ENCODE measurements at regions not wholly inside any gene's neighbourhood (a gene's known extent, or its start where the extent isn't known, plus 50 kb on each side); places are given as distances from the start of the nearest gene placed in this dataset.
A peak's percentile ranks its signal among the peaks of the same experiment; 100 is the strongest.

DNA sequence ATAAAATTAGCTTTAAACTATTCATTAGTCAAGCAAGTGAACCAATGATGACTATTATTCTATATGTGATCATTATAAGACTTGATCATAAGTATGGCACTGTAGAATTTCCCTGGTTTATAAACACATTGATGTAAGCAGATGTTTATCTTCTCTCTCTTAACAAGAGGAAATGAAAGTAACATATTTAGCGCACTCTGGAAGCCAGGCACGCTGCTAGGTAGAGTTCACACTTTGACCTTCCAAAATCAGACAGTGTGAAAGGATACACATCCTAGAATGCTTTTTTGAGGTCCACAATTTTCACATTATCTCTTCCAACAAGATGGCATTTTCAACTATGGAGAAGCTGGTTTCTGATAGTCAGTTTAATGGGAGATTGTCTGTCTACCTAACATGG, 529.4 kb upstream of the IGFBP3 start:
- no peaks in the 10 kb centered on the region for H3K9me1 ChIP-seq (ENCODE audit: insufficient read depth, low read length)
- H3K23ac ChIP-seq (ENCODE audit: low read depth, low read length) = no peak overlapping the region
- no peak overlapping the region for H2AK9ac ChIP-seq (replicated peaks; ENCODE audit: low read depth, low read length, poor library complexity)
- H3K4me3 ChIP-seq (ENCODE audit: insufficient read depth, low read depth, low read length) = no peak overlapping the region
- no peak overlapping the region for H2BK5ac ChIP-seq (ENCODE audit: low read depth, low read length, poor library complexity, severe bottlenecking)
- H3K36me3 ChIP-seq (ENCODE audit: control insufficient read depth, insufficient read depth, low read length) = no peaks in the 10 kb centered on the region
- ATAC-seq (ENCODE audit: low read depth) (no peak), DNase-seq (no peak)
- H3K4me1 ChIP-seq (ENCODE audit: control insufficient read depth, insufficient read depth, low read length) = peaks cover 2% of the 10 kb centered on the region; the same call in 1 of the 2 replicates
- peak overlapping the region; percentile 65; the same call in 1 of the 3 replicates for H2BK15ac ChIP-seq (ENCODE audit: low read depth, low read length)
- H2BK20ac ChIP-seq (ENCODE audit: low read depth, low read length) = peak overlapping the region; percentile 39; the same call in 1 of the 2 replicates
- no peak overlapping the region for H3K14ac ChIP-seq (replicated peaks; ENCODE audit: low read depth, low read length)
- intact Hi-C loops (cut with micrococcal nuclease) (loop anchor here (10.0 kb wide), 1 partner anchor 526 kb away; the partner anchor contains the start of gene IGFBP3), dilution Hi-C loops (cut with HindIII; ENCODE audit: low sequenced_read_pairs, unreplicated experiment) (no loop called here), in situ Hi-C loops (cut with MboI; ENCODE audit: low sequenced_read_pairs) (no loop called here)
- no TSS peak for BruUV-seq (replicated peaks)
- H3K4ac ChIP-seq (ENCODE audit: low read depth, low read length) = no peak overlapping the region
- no peak overlapping the region for H3K27ac ChIP-seq (ENCODE audit: insufficient read depth, low read length)
- no peak for TF ChIP-seq CEBPB (IDR thresholded peaks at IDR 0.05; ENCODE audit: low read depth, low read length)
- TF ChIP-seq, protein P1, sequence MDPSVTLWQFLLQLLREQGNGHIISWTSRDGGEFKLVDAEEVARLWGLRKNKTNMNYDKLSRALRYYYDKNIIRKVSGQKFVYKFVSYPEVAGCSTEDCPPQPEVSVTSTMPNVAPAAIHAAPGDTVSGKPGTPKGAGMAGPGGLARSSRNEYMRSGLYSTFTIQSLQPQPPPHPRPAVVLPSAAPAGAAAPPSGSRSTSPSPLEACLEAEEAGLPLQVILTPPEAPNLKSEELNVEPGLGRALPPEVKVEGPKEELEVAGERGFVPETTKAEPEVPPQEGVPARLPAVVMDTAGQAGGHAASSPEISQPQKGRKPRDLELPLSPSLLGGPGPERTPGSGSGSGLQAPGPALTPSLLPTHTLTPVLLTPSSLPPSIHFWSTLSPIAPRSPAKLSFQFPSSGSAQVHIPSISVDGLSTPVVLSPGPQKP (IDR thresholded peaks at IDR 0.05; ENCODE audit: borderline replicate concordance, low read depth, low read length) = no peak
- TF ChIP-seq RCOR1 (IDR thresholded peaks at IDR 0.05; ENCODE audit: insufficient replicate concordance, low read length) = no peak
- TF ChIP-seq POLR2A (IDR thresholded peaks at IDR 0.05; ENCODE audit: low read depth, low read length) = no peak
- TF ChIP-seq MXI1 (IDR thresholded peaks at IDR 0.05; ENCODE audit: borderline replicate concordance, low read depth, low read length) = no peak
- no peak for TF ChIP-seq CHD1 (IDR thresholded peaks at IDR 0.05; ENCODE audit: low read depth, low read length)
- TF ChIP-seq, protein P2, sequence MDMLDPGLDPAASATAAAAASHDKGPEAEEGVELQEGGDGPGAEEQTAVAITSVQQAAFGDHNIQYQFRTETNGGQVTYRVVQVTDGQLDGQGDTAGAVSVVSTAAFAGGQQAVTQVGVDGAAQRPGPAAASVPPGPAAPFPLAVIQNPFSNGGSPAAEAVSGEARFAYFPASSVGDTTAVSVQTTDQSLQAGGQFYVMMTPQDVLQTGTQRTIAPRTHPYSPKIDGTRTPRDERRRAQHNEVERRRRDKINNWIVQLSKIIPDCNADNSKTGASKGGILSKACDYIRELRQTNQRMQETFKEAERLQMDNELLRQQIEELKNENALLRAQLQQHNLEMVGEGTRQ (IDR thresholded peaks at IDR 0.05; ENCODE audit: low read depth, low read length) = no peak
- no peak for TF ChIP-seq MAZ (IDR thresholded peaks at IDR 0.05; ENCODE audit: borderline replicate concordance, low read depth, low read length)
- TF ChIP-seq FOS (IDR thresholded peaks at IDR 0.05; ENCODE audit: low read depth, low read length) = no peak
- no peak for TF ChIP-seq RAD21 (IDR thresholded peaks at IDR 0.05; ENCODE audit: low read length)
- no peak for TF ChIP-seq RFX5 (IDR thresholded peaks at IDR 0.05; ENCODE audit: low read depth, low read length)
- TF ChIP-seq, protein P3, sequence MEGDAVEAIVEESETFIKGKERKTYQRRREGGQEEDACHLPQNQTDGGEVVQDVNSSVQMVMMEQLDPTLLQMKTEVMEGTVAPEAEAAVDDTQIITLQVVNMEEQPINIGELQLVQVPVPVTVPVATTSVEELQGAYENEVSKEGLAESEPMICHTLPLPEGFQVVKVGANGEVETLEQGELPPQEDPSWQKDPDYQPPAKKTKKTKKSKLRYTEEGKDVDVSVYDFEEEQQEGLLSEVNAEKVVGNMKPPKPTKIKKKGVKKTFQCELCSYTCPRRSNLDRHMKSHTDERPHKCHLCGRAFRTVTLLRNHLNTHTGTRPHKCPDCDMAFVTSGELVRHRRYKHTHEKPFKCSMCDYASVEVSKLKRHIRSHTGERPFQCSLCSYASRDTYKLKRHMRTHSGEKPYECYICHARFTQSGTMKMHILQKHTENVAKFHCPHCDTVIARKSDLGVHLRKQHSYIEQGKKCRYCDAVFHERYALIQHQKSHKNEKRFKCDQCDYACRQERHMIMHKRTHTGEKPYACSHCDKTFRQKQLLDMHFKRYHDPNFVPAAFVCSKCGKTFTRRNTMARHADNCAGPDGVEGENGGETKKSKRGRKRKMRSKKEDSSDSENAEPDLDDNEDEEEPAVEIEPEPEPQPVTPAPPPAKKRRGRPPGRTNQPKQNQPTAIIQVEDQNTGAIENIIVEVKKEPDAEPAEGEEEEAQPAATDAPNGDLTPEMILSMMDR (conservative IDR thresholded peaks at IDR 0.05; ENCODE audit: low read depth, low read length) = no peak
- POLR2A ChIA-PET (ENCODE audit: unreplicated experiment) = no interaction called here
- no peak overlapping the region for H4K91ac ChIP-seq (ENCODE audit: insufficient read depth, low read depth, low read length)
- no peak overlapping the region; a peak in 1 of 4 replicates for H4K8ac ChIP-seq (ENCODE audit: low read depth in 2 of 2, low read length in 2 of 2)
- H3K9me3 ChIP-seq (ENCODE audit: control insufficient read depth, insufficient read depth, low read length) = no peaks in the 10 kb centered on the region
- no peaks in the 10 kb centered on the region for H4K20me1 ChIP-seq (ENCODE audit: insufficient read depth, low read length)
- peak overlapping the region; percentile 39; the same call in 1 of the 2 replicates for H2BK120ac ChIP-seq (ENCODE audit: low read depth, low read length)
- no peak overlapping the region; the same call in 1 of the 2 replicates for H4K5ac ChIP-seq (ENCODE audit: low read depth, low read length)
- no peaks in the 10 kb centered on the region for H3K79me1 ChIP-seq (ENCODE audit: low read depth in 1 of 2, low read length in 2 of 2)
- H3K9ac ChIP-seq (ENCODE audit: low read depth, low read length) = no peak overlapping the region
- no peak overlapping the region for H3K4me2 ChIP-seq (ENCODE audit: low read depth, low read length)
- H3K27me3 ChIP-seq (ENCODE audit: control insufficient read depth, insufficient read depth, low read length) = no peaks in the 10 kb centered on the region
- no peak overlapping the region for H2AK5ac ChIP-seq (ENCODE audit: low read depth, low read length)
- H3K56ac ChIP-seq (ENCODE audit: extremely low read depth, insufficient read depth, low read length) = no peak overlapping the region
- H2AFZ ChIP-seq (replicated peaks; ENCODE audit: low read length, poor library complexity) = no peak overlapping the region
- CTCF ChIA-PET = no interaction called here
- H3K18ac ChIP-seq (ENCODE audit: low read depth, low read length) = peak overlapping the region; percentile 70; the same call in 1 of the 2 replicates
- WGBS, 2 experiments (ENCODE audit: extremely low coverage in 2 of 2, insufficient read length in 1 of 2) = no CpG with 5 or more reads among the region's 2 CpGs

Measured in IMR-90 (cell line).